Activated CD4-positive, alpha-beta T cell treated with anti-CD3 and anti-CD28 coated beads, Interleukin-2, amount 50 U/mL, for 16 hours (primary cell): ENCODE measurements at regions not wholly inside any gene's neighbourhood (a gene's known extent, or its start where the extent isn't known, plus 50 kb on each side); places are given as distances from the start of the nearest gene placed in this dataset.

Experiments used
- DNase-seq: peaks from one replicate; pipeline ENCODE4 v3.0.0-alpha.2; 2020

DNA sequence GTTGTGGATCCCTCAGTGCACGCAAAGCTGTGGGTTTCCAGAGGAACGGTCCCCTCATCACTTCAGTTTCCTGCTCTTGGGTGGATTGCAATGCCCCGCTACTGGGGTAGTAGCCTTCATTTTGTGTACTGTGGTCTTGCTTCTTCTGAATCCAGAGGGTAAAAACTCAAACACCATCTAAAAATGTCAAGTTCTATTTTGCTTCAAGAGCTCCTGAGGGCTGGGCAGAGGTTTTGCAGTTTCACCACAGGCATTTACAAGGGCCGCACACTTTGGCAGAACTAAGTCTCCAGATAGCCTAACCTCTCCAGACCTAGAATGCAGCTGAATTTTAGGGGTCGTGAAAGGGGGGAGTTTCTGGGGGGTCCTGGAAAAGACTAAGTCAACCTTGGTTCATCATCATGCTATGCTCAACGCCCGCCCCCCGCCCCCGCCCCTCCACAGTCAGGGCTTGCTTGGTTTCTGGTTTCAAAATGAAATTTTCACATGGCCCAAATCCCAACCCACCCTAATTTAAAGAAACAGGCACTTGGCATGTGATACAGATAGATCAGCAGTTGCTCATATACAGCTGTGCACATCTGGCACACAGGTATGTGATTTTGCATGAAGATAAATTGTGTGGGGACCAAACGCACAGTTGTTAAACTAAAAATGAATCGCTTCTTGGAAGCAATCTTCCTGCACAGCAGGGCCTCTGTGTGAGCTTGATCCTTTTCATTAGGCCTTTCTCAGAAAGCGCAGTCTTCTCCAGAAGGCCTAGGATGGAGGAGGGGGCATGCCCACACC, 329.6 kb downstream of the OSR1 start:
- no peak for DNase-seq

DNA sequence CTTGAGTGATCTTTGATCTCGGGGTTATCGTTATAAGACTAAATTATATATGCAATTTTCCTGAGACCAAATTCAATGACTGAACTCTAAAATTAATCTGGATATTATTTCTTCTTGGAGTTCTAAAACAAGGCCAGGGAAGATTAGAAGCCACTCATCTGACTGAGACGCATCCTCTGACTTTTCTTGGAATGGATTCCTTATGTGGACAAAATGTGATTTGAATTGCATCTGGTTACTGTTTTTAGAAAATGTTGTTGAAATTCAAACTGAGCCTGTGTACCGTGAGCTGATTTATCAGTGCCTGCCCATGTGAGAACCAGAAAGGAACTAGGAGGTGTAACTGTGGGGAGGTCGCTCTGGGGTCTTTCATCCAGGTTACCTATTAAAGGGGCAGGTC, 330.8 kb downstream of the OSR1 start:
- no peak for DNase-seq

DNA sequence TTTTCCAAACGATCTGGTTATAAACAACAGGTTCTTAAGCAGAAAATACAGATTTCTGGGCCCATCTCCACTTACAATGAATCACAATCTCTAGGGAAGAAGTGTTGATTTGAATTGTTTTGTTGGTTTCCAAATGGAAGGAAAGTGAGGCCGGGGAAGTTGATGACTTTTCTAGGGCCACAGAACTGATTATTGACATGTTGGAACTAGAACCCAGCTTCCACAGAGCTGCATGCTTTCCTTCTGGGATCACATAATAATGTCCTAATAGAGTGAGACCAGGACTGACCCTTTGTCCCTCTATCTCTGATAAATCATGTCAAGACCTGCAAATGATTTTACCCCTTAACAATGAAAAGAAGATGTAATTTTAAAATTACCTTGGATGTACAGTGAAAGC, 332.2 kb downstream of the OSR1 start:
- no peak for DNase-seq

DNA sequence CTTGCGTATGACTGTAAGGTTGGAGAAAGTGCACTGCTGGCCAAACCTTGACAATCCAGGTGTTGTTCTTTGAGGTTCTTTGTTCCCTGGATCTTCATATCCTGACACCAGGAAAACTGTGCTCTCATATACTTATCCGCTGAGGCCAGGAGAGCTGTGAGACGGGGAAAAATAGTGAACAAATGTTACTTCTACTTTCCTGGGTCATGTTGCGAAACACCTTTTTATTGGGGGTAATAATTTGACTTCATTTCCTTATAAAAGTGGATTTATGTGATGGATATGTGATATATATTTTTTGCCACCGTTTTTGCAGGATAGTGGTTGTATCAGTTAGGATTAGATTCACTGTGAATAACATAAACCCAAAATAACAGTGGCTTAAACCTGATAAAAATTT, 336.1 kb downstream of the OSR1 start:
- no peak for DNase-seq

DNA sequence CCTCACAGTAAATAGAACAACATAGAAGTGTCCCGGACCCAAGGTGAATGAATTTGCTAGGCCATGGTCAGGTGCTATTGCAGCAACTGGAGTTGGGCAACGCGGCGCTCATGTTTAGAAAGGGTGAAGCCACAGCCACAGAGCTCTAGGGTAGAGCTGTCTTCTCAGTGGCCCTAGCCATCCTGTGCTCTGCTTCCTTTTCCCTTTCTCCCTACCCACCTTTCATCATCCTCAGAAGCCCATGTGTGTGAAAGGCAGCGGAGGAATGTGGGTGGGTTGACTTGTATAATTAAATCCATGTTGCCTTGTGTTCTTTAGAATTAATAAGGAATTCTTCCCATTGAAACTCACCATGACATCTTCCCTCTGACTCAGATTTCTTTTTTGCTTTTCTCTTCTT, 336.7 kb downstream of the OSR1 start:
- no peak for DNase-seq

DNA sequence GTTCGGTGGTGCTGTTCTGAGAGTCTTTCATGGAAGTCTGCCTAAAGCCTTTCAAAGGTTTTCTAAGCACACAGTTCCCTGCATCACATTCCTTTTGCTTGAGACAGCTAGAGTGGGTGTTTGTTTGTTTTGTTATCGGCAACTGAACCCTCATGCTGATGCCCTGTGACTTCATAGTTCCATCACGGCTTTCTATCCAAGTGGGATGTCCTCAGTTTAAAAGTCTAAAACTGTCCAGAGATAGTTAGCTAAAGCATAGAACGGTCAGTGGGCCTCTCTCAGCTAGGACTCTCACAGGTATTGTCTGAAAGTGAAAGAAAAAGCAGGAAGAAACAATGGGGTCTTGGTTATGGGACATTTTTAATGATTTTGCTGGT, 337.3 kb downstream of the OSR1 start:
- DNase-seq, result no peak

DNA sequence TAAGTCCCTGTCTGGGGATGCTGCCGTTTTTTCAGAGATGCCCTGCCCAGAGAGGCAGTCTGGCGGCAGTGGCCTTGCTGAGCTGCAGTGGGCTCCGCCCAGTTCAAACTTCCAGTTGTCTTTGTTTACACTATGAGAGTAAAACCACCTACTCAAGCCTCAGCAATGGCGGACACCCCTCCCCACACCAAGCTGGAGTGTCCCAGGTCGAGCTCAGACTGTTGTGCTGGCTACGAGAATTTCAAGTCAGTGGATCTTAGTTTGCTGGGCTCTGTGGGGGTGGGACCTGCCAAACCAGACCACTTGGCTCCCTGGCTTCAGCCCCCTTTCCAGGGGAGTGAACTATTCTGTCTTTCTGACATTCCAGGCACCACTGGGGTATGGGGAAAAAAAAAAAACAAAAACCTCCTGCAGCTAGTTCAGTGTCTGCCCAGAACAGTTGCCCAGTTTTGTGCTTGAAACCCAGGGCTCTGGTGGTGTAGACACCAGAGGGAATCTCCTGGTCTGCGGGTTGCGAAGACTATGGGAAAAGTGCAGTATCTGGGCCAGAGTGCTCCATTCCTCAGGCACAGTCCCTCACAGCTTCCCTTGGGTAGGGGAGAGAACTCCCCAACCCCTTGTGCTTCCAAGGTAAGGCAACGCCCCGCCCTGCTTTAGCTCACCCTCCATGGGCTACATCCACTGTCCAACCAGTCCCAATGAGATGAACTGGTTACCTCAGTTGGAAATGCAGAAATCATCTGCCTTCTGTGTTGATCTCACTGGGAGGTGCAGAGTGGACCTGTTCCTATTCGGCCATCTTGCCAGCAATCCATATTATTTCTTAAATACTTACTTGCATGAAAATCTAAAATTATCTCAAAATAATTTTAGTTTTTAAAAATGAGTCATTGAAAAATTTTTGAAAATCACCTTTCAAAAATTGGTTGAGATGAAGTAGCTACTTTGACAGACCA, 338.0 kb downstream of the OSR1 start:
- DNase-seq, result no peak

DNA sequence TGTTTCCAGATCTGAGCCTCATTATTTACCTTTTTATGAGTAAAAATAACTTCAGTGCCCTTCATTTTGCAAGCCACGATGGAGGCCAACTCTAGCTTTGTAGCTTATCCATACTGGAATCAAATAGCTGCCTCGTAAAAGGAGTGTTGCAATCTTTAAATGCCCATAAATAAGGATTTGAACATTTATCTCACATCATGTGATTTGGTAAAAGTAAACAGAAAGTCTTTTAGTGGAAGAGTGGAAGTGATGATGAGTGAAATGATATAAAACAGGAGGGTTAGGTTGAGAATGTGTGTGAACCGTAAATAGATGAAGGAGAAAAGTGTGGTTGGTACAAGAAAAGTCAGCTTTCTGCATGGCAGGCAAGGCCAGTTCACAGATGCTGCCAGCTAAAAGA, 348.9 kb downstream of the OSR1 start:
- DNase-seq, result no peak

DNA sequence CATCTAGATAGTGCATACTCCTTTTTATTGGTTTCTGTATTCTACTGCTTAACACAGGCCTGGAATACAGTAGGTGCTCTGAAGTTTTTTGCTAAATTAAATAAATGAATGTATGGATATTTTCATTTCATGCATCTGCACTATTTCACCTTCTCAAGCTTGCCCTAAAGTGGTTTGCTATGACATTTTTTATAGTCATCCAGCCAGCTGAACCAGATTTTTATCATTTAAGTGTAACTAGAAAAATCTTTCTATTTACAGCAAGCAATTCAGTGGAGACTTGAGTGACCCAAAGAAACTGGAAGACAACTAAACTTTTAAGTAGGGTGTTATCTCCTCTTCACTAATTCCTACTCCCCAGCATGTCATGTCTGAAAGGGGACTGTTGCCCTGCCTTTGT, 354.9 kb downstream of the OSR1 start:
- no peak for DNase-seq

DNA sequence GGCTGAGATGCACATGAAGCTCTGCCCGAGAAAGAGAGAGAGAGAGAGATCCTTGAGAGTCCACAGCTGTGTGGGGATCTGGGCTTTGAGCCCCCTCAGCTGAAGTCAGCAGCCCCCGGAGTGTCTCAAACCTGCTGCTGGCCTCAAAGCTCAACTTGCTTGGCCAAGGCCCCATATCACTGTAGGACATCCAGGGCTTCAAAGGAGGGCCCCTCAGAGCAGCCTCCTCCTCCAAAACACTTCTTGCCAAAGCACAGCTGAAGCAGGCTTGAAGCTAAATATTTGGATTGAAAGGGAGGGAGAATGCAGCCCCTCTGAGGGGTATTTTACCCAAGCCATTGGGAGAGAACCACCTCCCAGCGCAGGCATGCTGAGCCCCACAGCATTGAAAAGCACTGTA, 357.6 kb downstream of the OSR1 start:
- DNase-seq, result no peak

DNA sequence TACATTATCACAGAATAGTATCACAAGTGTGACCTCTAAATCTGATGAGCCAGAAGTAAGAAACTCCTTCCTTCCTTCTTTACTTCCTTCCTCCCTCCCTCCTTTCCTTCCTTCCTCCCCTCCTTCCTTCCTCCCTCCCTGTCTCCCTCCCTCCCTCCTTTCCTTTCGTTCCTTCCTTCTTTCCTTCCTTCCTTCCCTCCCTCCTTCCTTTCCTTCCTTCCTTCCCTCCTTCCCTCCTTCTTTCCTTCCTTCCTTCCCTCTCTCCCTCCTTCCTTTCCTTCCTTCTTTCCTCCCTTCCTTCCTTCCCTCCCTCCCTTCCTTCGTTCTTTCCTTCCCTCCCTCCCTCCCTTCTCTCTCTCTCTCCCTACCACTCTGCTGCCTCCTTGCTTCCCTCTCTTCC, 359.2 kb downstream of the OSR1 start:
- no peak for DNase-seq

DNA sequence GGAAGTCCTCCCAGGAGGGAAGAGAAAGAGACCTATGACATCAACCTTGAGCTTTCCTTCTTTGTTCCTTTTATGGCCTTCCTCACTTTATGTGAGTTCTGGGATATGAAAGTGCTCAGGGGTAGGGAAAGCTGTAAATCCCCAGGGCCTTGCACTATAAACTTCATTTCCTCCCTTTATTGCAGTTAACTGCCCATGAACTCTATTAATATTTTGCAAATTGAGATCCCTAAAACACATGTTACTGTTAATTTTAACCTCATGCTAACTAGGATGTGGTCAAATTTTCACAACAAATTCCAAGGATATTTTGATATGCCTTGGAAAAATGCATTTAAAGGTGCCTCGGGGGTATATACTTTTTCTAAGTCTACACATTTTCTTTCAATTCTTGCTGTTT, 359.9 kb downstream of the OSR1 start:
- DNase-seq, result no peak

DNA sequence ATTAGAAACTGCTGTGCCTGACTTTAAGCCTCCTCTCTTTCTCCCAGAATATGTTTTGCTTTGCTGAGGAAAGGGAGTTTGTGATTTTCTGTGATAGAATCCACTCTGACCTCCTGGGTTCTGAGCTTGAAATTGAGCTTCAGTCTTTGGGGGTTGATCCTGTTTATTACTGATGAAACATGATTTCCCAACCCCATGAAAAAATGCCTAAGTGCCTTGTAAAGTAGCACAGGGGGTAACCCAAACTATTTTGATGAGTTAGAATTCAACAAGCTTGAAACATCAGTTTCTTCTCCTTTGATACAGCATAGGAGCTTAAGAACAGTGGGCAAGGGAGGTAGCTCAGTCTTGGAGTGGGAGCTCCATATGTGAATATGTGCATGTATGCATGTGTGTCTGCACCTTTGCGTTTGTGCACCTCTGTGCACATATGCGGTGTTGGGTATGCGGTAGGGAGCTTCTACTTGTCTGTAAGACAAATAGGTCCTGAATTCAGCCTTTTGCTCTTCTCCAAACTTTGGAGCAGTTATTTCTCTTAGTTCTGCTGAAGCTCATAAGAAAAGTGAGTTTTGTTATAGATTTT, 364.6 kb downstream of the OSR1 start:
- no peak for DNase-seq

DNA sequence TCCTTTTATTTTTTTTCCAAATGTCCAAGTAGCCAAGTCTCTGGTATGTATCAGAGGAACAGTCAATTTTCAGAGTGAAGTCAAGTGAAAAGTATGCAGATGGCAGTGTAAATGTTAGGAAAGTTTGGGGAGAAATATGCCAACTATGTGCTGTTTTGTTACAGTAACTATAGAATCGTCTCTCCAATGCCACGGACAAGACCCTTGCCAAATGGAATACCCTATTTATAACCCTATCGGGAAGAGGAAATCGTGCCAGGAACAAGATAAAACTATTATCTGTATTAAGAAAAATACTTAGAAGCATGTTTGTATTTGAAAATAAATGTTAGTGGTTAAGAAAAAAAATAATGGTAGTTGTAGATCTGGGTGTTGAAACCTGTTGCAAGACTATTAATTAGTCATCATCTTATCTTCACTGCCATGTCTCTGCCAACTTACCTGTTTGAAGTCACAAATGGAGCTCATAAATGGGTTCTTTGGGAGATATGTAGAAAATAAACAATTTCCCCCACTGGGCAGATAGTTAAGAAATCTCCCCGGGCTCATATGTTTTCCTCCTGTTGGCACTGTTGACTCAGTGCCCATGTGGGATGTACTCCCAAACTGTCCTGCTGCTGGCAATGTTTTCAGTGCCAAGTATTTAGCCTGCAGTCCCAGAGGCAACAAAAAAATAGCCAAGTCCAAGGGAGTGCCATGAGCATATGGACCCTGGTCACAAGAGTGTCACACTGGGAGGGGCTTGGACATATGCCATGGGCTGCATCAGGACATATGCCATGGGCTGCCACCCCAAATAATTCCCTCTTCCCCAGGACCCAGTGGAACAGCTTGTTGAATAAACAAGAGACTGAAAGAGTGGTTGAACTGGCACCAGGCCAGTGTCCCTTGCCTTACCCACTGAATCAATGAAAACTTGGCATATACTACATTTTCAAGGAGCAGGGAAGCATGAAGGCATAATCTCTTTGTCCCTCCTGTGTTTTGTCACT, 366.9 kb downstream of the OSR1 start:
- DNase-seq, result no peak

DNA sequence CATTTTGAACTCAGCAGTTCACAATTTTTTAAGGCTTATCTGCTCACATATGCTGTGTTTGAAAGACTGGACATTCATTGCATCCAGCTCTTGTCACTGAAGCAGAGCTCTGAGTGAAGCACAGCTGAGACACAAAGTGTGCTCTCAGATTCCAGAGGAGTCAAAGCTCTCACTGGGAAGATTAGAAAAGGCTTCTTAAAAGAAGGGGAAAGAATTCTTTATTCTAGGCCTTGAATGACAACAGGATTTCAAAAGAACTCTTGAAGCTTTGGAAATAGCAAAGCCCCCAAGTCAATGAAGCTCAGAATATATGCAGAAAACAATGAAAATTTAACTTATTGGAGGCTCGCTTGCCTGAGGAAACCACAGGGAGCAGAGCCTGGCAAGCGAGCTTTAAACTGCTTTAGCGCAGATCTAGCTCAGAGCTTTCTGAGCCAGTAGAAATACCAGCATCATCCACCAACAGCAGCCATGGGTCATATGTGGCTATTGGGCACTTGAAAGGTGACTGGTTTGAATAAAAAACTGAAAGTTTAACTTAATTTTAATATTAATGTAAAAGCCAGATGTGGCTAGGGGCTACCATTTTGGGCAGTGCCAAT, 369.7 kb downstream of the OSR1 start:
- DNase-seq, result no peak

DNA sequence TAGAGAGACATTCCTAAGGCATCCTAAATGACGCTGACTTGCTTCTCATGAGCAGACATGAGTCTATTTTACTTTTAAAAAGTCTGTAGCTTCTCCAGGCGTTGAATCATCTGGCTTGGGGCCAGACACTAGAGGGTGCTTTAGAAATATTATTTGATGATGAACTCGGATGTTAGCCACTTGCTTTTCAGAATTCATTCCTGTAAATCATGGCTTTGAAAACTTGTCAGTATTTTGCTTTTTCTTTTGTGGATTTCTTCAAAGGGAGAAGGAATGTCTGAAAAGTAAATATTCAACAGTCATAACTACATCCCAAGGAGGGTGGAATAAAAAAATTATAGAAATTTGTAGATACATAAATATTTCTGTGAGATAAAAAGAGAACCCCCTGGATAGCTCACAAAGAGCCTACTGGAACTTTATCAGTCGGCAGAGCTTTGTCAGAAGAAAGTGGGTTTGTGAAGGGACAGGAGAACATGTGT, 370.8 kb downstream of the OSR1 start:
- no peak for DNase-seq

DNA sequence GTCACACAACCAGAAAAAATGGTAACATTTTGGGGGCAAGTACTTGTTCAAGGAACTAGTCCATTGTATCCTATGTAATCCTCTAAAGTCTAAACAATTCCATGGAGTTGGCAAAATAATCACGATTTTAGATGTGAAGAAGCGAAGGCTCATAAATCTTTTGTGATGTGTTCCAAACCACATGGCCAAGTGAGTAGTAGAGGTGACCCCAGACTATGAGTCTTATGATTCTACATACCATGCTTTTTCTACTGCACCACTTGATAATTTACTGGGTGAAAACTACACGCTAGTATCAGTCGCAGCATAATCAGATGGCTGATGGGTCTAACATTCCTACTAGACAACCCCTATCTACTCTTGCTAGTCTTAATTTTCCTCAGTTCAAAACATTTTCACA, 371.4 kb downstream of the OSR1 start:
- DNase-seq, result no peak

DNA sequence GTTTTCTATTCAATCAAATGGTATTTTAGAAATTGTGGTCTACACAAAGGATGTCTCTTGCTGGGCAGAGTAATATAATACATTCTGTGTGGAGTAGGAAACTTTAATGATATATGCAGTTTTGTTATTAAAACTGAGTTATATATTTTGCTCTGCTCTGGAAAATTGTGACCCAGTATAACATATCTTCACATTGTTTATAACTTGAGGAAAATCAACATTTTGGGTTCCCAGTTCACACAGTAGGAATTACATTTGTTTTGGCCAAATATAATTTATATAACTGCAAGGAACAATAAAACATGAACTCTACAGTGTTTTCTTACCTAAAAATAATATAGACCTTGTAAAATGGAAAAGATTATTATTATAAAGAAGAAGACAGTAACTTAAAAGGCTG, 372.4 kb downstream of the OSR1 start:
- DNase-seq, result no peak

DNA sequence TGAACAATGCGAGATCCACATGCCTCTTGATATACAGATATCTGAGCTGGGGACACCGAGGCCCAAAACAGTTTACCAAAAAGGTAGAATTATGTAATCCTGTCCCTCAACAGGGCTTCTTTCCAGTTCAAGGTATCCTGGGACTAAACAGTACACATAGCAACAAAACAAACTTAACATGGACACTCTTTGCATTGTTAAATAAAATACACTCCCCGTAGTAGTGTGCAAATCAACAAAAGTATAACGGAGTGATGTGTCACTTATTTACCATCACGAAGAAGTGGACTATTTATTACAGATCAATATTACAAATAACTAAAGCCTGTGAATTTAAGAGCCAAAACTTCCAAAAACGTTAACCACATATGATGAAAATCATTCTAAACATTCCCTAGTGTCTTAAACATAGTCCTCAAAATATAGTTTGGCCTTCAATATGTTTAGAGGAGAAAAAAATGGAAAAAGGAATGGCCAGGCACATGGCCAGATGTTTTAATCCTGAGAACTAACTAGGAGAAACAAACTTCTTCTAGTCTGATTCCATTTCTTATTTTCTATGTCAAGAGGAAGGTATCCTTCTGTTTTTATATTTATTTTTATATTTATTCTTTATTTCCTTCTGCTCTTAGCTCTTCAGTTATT, 377.5 kb downstream of the OSR1 start:
- DNase-seq, result no peak

DNA sequence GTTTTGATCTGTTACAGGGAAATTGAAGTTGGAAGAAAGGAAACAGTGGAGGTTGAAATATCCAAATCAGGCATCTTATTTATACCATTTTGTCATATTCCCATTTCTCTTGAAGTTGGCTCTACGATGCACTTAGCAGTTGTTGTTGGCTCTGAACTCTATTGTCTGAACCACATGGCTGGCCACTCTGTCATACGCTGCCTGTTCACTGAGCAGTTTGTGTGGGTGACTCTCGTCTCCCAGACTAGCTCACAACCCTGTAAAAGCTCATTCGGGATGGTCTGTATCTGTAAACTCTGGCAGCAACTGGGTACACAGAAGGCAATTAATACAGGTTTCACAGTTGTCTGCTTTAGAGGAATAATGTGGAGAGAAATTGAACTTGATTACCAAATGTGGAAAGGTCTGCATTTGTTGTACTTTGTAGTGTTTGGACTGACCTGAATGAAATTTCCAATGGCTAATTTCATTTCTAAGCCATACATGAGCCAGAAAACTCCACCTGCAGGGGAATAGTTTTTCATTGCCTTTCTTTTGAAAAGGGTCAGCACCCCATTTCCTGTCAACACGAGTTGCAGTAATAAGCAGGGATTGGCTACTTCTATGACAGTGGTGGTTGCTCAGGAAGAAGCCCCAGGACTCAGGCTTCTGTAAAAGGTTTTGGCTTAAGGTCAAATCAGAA, 378.2 kb downstream of the OSR1 start:
- no peak for DNase-seq

DNA sequence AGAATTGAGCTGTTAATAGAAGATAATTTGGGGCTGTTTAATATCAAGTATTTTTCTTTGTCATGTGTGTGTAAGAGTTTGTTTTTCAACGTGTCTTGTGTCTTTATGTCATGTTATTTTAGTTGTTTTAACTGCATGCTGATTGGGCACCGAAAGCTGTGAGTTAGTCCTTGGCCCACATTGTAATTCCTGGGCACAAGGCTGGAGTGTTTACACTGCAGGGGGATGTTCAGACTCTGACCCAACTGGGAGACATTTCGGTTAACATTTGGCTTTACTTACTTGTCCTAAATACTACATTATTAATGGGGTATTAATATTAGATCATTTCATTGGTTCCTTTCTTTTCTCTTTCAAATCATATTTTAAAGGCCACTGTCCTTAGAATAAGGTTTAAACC, 381.0 kb downstream of the OSR1 start:
- no peak for DNase-seq
